VCaP (cell line): ENCODE measurements at regions not wholly inside any gene's neighbourhood (a gene's known extent, or its start where the extent isn't known, plus 50 kb on each side); places are given as distances from the start of the nearest gene placed in this dataset.

Source experiments
- H3K27ac ChIP-seq: fragments of 450-650 bp; 2 replicates; pipeline ENCODE4 v1.5.1; 2017
- TF ChIP-seq, protein P1 (sequence below): fragments of 450-650 bp; conservative IDR thresholded peaks from 2 replicates; pipeline ENCODE4 v1.5.1; 2017; ENCODE audit warnings: mild to moderate bottlenecking, moderate library complexity

DNA sequence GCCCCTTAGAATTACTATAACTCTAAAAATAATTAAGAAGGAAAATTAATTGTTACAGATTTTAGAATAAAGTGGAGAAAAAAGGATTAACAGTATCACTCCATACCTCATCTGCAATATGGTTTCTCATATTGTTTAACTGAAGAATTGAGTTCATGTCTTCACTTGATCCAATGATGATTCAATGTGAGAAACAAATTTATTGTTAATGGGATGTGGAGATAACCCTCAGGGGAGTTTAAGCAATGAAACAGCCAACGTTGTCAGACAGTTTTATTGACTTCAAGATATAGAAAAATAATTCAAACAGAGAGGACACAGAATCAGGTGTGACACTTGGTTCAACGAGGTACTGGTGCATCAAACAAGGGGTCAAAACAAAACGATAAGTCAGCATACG, 665.2 kb upstream of the ACO1 start:
- no peak overlapping the region for H3K27ac ChIP-seq
- TF ChIP-seq, protein P1, sequence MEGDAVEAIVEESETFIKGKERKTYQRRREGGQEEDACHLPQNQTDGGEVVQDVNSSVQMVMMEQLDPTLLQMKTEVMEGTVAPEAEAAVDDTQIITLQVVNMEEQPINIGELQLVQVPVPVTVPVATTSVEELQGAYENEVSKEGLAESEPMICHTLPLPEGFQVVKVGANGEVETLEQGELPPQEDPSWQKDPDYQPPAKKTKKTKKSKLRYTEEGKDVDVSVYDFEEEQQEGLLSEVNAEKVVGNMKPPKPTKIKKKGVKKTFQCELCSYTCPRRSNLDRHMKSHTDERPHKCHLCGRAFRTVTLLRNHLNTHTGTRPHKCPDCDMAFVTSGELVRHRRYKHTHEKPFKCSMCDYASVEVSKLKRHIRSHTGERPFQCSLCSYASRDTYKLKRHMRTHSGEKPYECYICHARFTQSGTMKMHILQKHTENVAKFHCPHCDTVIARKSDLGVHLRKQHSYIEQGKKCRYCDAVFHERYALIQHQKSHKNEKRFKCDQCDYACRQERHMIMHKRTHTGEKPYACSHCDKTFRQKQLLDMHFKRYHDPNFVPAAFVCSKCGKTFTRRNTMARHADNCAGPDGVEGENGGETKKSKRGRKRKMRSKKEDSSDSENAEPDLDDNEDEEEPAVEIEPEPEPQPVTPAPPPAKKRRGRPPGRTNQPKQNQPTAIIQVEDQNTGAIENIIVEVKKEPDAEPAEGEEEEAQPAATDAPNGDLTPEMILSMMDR: no peak

DNA sequence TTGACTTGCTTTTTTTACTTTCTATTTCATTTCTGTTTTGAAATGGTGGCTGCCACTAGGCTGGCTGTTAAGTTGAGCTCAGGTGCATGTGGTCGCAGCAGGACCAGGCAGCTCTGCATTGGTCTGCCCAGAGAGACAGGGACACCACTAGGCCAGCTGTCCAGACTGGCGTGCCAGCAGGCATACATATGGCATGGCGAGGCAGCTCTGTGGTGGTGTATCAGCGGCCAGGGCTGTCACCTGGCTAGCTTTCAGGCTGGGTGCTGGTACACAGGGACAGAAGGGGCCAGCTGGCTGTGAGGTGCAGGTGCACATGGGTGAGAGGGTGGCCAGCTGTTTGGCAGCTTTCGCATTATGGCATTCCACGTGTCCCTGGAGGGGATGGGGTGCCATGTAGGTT, 654.0 kb upstream of the ACO1 start:
- TF ChIP-seq, protein P1: no peak
- no peak overlapping the region for H3K27ac ChIP-seq

DNA sequence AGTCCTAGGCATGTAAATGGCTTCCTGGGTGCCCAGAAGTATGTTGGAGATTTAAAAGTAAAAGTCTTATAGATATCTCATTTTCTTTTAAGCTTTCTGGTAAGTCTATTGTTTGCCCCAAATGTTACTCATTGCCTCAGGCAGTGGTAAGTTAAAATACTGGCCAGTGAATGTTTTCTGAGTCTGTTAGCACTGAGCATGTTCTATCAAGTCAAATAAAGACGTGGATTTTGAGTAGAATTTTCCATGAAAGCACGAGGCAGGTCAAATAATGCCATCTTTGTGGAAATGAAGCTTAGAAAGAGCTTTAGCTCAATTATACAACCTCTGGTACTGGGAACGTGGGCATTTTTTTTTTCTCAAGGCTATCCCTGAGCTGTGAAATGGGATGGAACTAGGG, 651.3 kb upstream of the ACO1 start:
- TF ChIP-seq, protein P1: no peak
- H3K27ac ChIP-seq: no peak overlapping the region

DNA sequence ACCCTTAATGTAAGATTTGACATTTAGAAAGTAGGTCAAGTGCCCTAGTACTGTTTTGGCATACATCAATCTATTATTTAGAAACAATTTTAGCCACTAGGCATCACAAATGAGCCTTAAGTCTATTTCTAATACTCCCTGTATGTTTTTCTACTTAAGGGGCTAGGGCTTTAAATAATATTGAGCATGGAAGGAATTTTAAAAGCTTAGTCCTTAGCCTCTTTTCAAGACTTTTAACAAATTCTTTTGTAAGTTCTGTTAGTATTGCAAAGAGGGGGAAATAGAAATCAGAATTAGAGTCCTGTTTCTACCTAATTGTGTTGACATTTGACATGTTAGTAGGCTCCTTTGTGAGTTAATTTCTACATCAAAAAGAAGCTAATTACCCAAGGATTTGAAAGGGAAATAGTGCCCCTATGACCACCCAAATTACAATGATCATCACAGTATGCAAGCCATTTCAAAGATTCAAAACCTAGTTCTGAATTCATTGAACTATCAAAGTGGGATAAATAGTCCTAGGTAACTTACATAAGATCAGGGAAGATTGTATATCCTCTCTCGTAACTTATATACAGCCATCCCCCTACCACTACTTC, 647.8 kb upstream of the ACO1 start:
- TF ChIP-seq, protein P1: no peak
- no peak overlapping the region for H3K27ac ChIP-seq

DNA sequence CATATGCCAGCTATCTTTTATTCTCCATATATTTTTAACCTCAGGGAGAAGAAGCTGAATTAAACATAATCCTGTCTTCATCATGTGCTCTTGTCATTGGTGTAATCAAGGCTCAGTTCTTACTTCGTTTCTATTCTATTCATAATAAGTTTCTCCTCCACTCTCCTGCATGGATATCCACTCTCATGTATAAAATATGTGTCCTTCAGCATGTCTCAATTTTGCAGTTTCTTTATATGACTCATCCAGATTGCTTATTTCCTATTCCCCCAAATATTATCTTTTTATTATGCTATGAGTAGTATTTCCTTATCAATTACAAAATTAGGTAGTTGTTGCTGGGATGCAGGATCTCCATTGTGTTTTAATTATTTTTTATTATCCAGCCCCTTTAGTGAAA, 643.7 kb upstream of the ACO1 start:
- no peak overlapping the region for H3K27ac ChIP-seq
- TF ChIP-seq, protein P1: no peak

DNA sequence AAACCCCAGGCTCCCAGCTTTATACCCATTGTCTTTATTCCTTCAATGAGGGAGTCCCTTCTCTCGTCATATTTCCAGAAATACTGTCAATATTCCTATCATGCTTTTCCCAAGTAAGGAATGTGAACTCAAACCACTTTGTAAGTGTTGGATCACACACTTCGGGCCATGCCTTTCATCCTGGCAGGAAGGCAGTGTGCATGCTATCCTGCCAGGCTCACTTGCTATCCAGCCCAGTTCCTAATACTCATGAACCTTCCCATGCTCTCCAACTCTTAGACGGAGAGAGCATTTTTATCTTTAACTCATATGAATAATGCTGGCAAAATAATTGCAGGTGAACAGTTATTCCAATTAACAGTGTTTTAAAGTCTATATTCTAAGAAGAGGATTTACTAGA, 639.9 kb upstream of the ACO1 start:
- TF ChIP-seq, protein P1: no peak
- no peak overlapping the region for H3K27ac ChIP-seq

DNA sequence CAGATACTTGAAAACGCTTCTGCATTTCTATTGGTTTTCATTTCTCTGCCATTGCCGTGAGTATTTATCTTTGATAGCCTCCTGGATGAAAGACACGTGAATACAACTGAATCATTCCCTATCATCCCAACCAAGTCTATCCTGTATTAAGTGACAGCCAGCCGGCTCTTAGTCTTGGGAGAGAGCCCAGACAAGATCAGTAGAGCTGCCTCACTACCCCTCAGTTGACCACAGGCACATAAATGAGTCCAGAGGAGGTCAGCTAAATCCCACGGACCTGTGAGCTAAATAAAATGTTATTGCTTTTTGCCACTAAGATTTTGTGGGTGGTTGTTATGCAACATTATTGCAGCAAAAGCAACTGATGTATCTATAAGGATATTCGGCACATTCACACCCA, 639.0 kb upstream of the ACO1 start:
- TF ChIP-seq, protein P1: no peak
- no peak overlapping the region for H3K27ac ChIP-seq
